ENCODE measurements at regions not wholly inside any gene's neighbourhood (a gene's known extent, or its start where the extent isn't known, plus 50 kb on each side); places are given as distances from the start of the nearest gene placed in this dataset.
"Not testable (repeated sequence)": the region's sequence is repeated elsewhere in the genome, so short reads cannot be mapped to it uniquely, and the experiment has no call there.

GRCh38 chr12:91455321-91455720, 272.7 kb upstream of the DCN start:
- no peak for DNase-seq (ENCODE audit: low read depth in 2 of 2)

GRCh38 chr12:91454179-91454578, 271.6 kb upstream of the DCN start:
- no peak for DNase-seq (ENCODE audit: low read depth in 2 of 2)

DNA sequence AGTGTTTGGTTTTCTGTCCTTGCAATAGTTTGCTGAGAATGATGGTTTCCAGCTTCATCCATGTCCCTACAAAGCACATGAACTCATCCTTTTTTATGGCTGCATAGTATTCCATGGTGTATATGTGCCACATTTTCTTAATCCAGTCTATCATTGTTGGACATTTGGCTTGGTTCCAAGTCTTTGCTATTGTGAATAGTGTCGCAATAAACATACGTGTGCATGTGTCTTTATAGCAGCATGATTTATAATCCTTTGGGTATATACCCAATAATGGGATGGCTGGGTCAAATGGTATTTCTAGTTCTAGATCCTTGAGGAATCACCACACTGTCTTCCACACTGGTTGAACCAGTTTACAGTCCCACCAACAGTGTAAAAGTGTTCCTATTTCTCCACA, 269.8 kb upstream of the DCN start:
- DNase-seq (ENCODE audit: low read depth in 2 of 2) = not testable (repeated sequence)

DNA sequence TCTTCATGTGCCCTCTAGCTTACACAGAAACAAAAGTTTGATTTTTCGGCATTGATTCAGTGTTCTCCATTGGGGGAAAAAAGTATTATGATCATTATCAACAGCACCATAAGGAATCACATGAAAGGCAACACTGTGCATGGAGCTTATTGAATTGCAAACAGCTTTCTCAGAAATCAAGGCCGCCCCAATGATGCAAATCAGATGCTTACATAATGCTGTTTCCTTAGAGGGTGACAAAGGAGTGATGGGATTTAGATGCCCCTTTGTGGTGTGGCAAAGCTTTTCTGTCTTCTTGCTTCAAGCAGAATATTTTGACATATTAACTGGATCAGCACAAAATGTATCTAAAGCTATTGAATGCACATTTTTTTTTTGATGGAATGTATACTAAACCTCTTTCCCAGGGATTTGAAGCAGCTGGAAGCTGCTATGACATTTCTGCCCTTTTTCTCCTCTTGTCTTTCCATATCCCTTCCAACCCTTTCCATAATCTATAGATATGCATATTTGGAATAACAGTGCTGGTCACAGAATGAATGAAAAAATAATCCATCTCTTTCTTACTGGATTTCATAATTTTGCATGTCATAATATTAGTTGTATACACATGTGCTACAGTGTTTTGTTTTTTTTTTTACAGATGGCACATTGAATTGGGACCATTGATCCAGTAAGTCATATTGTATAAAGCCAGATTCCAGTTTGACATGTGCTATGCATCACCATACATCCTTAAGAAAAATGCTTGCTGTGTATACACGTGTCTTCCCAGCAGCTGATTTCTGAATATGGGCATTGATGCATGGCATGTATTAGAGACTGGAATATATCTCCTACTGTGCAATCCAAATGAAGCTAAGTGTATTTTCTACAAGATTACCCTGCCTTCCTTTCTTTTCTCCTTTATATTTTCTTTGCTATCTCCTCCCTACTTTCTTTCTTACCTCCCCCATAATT, 259.7 kb upstream of the DCN start:
- no peak for DNase-seq (ENCODE audit: low read depth in 2 of 2)

- DNase-seq (ENCODE audit: low read depth in 2 of 2) = no peak
Observed at GRCh38 chr12:91441246-91441645, 258.6 kb upstream of the DCN start.

DNA sequence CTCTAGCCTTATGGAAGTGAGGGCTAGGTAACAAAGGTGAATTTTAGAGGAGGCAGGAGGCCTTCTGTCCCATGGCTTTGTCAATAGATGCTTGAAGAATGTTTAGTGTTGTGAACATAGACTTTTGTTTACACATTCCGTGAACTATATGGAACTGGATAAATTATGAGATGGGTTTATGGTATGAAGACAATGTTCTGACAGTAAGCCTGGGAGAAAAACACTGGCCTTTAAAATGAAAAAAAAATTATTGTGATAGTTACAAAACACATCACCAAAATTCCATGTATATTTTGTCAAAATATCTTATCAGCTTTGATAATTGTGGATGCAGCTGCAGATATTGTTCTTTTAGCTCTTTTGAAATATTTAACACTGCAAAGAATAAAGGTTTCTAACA, 251.5 kb upstream of the DCN start:
- DNase-seq (ENCODE audit: low read depth in 2 of 2) = no peak

DNA sequence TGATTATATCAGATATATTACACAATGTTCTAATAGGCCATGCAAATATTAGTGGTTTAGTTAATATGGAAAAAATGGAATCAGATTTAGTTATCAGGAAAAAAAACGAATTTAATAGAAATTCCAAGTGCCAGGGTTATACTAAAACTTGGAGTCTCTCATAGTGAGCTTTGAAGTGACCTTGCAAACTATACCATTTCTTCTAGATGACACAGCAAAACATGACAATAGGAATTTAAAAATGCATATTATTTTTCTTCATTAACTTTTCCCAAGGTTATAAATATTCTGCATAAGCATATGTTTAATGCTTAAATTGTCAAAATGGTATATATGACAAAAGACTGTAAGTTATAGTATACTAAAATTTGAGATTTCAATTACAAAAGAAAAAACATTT, 250.1 kb upstream of the DCN start:
- no peak for DNase-seq (ENCODE audit: low read depth in 2 of 2)

DNA sequence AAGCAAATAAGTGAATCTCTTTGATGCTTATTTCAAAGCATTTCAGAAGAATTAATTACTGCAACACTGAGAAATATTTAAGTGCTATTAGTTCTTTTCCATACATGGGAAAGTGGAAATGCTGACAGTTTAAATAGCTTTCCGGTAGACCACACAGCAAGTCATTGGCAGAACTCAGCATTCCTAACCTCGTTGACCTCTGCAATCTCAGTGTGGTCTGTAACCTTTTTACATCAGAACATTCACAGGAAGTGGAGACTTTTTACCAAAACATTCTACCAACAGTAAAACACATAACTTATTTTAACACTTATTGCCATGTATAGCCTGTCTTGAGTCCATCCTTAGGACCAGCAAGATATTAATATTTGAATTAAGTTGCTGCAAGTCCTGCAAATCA, 249.5 kb upstream of the DCN start:
- peak; percentile 23 to 29 for DNase-seq (ENCODE audit: low read depth in 2 of 2)

DNA sequence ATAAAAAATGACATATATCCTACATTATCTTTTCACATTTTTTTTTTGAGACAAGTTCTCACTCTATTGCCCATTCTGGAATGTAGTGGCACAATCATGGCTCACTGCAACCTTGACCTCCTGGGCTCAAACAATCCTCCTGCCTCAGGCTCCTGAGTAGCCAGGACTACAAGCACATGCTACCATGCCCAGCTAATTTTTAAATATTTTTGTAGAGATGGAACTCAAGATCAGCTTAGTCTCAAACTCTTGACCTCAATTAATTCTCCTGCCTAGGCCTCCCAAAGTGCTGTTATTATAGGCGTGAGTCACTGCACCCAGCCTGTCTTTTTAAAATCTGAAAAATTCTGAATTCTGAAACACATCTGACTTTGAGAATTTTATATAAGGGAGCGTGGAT, 241.9 kb upstream of the DCN start:
- DNase-seq (ENCODE audit: low read depth in 2 of 2) = no peak

DNA sequence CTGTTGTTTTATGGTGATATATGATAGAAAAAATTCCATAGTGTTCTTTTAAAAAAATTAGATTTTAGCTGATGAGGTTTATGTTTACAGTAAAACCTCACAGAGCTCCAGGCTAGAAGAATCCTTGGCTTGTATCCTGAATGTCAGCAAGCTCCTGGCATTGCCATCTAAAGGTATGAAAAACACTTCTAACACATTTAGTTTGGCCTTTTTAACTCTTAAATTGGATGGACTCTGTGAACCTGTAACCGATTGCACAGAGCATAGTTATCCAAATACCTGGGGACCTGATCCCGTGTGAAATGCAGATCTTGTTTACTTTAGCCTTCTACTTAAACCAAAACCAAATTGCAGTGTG, 241.1 kb upstream of the DCN start:
- no peak for DNase-seq (ENCODE audit: low read depth in 2 of 2)

GRCh38 chr12:91422811-91423692, 240.4 kb upstream of the DCN start:
- no peak for DNase-seq (ENCODE audit: low read depth in 2 of 2)

GRCh38 chr12:91422127-91422526, 239.5 kb upstream of the DCN start:
- DNase-seq (ENCODE audit: low read depth in 2 of 2) = no peak

DNA sequence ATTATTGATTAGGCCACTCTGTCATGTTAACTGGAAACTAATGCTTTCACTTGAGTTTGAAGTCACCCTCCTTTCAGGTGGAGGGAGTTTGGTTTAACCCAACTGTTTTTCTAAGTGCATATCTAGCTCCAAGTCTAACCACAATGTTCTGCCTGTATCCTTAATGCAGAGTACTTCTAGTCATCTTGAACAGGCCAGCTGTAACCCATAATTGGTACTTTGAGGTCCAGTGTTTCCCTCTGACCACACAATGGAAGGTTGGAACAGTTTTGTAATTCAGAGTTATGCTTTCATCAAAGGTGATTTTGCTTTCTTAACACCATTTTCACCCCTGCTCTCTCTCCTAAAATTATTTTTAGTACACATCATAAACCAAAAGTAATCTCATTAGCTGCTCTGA, 237.2 kb upstream of the DCN start:
- DNase-seq (ENCODE audit: low read depth in 2 of 2) = no peak

- DNase-seq (ENCODE audit: low read depth in 2 of 2) = no peak
Observed at GRCh38 chr12:91418221-91419090, 235.8 kb upstream of the DCN start.

- DNase-seq (ENCODE audit: low read depth in 2 of 2) = no peak
Observed at GRCh38 chr12:91417650-91418049, 235.0 kb upstream of the DCN start.

- DNase-seq (ENCODE audit: low read depth in 2 of 2) = no peak
Observed at GRCh38 chr12:91414636-91415035, 232.0 kb upstream of the DCN start.

GRCh38 chr12:91413581-91414546, 231.2 kb upstream of the DCN start:
- DNase-seq (ENCODE audit: low read depth in 2 of 2) = peak; percentile 19 to 39

DNA sequence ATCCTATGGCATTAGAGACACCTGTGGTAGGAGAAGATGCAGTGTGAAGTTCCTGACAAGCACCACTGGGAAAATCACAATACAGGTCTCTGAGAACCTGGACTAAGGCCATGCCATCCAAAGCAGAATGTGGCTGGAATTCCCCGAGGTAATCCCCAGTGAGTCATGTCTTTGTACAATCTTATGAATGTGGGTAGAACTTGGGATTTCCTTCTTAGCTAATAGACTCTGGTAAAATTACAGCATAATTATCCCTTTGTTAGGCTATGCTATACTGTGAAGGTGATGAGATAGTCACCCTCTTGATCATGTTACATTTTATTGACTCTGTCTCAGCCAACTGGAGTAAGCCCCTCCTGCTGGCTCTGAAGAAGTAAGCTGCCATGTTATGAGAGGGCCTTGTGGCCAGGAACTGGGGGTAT, 224.3 kb upstream of the DCN start:
- DNase-seq (ENCODE audit: low read depth in 2 of 2) = no peak

- no peak for DNase-seq (ENCODE audit: low read depth in 2 of 2)
Observed at GRCh38 chr12:91404441-91404840, 221.8 kb upstream of the DCN start.

GRCh38 chr12:91401190-91401589, 218.6 kb upstream of the DCN start:
- DNase-seq (ENCODE audit: low read depth in 2 of 2) = no peak

DNA sequence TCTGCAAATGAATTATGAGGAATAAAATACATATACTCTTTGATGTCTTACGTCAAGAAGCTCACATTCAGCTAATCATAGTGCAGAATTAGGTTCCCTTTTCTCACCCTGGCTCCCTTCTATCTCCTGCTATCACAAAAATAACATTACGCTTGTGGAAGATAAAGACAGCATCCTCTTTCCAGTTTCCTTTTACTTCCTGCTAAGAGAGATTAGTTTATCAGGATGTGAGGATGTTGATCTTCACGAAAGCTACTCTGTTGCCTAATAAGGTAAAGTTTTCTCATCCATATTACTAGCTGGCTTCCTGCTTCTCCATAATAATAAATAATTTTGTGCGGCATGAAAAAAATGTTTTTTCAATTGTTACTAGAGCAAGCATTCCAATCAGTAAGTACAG, 217.7 kb upstream of the DCN start:
- no peak for DNase-seq (ENCODE audit: low read depth in 2 of 2)
